Astrocyte (in vitro differentiated cells and primary cell): ENCODE measurements at regions not wholly inside any gene's neighbourhood (a gene's known extent, or its start where the extent isn't known, plus 50 kb on each side); places are given as distances from the start of the nearest gene placed in this dataset.

Experiments used
- DNase-seq: peaks from one replicate; pipeline ENCODE4 v3.0.0-alpha.2; 2010; ENCODE audit warnings: low read depth
- FAIRE-seq: peaks from 2 replicates; lab custom pipeline; 2011; peaks lifted over from hg19 to GRCh38; lab: Jason Lieb, UNC
- H2AFZ ChIP-seq: 2 replicates; pipeline ENCODE4 v1.6.0; 2012; ENCODE audit warnings: low read depth, low read length, inconsistent platforms
- H3K27ac ChIP-seq: 2 replicates; pipeline ENCODE4 v1.5.1; 2011; ENCODE audit warnings: low read depth, low read length, inconsistent platforms
- H3K27me3 ChIP-seq: 2 replicates; pipeline ENCODE4 v1.6.0; 2011; ENCODE audit warnings: low read length, inconsistent platforms; ENCODE audit not compliant: insufficient read depth
- H3K36me3 ChIP-seq: 2 replicates; pipeline ENCODE4 v1.5.1; 2011; ENCODE audit warnings: low read length, inconsistent platforms; ENCODE audit not compliant: insufficient read depth
- H3K4me1 ChIP-seq: 2 replicates; pipeline ENCODE4 v1.5.1; 2011; ENCODE audit warnings: low read length, inconsistent platforms; ENCODE audit not compliant: insufficient read depth
- H3K4me2 ChIP-seq: 2 replicates; pipeline ENCODE4 v1.6.0; 2012; ENCODE audit warnings: low read length, inconsistent platforms
- H3K4me3 ChIP-seq: 2 replicates; pipeline ENCODE4 v1.5.1; 2011; ENCODE audit warnings: low read depth, mild to moderate bottlenecking, low read length, inconsistent platforms; ENCODE audit not compliant: insufficient read depth
- H3K79me2 ChIP-seq: 2 replicates; pipeline ENCODE4 v1.6.0; 2012; ENCODE audit warnings: mild to moderate bottlenecking, low read length, inconsistent platforms; ENCODE audit not compliant: insufficient read depth
- H3K9ac ChIP-seq: 2 replicates; pipeline ENCODE4 v1.6.0; 2012; ENCODE audit warnings: mild to moderate bottlenecking, low read length, inconsistent platforms
- H3K9me3 ChIP-seq: 2 replicates; pipeline ENCODE4 v1.5.1; 2012; ENCODE audit warnings: low read depth, mild to moderate bottlenecking, low read length, inconsistent platforms; ENCODE audit not compliant: insufficient read depth
- H4K20me1 ChIP-seq: 2 replicates; pipeline ENCODE4 v1.6.0; 2012; ENCODE audit warnings: low read length, inconsistent platforms; ENCODE audit not compliant: insufficient read depth
- H3K27ac Mint-ChIP-seq: one replicate; pipeline ENCODE4 v1.8.0; 2021; ENCODE audit warnings: mild to moderate bottlenecking, mixed read lengths; ENCODE audit not compliant: unreplicated experiment
- H3K27me3 Mint-ChIP-seq: one replicate; pipeline ENCODE4 v1.8.0; 2021; ENCODE audit warnings: low read depth, mixed read lengths; ENCODE audit not compliant: unreplicated experiment
- H3K36me3 Mint-ChIP-seq: one replicate; pipeline ENCODE4 v1.8.0; 2021; ENCODE audit warnings: low read depth, mixed read lengths; ENCODE audit not compliant: unreplicated experiment
- H3K4me1 Mint-ChIP-seq: one replicate; pipeline ENCODE4 v1.8.0; 2021; ENCODE audit warnings: low read depth, mixed read lengths; ENCODE audit not compliant: unreplicated experiment
- H3K4me3 Mint-ChIP-seq: one replicate; pipeline ENCODE4 v1.8.0; 2021; ENCODE audit warnings: mild to moderate bottlenecking, moderate library complexity, mixed read lengths; ENCODE audit not compliant: unreplicated experiment
- H3K9me3 Mint-ChIP-seq: one replicate; pipeline ENCODE4 v1.8.0; 2021; ENCODE audit warnings: mild to moderate bottlenecking, mixed read lengths; ENCODE audit not compliant: unreplicated experiment
- EZH2 ChIP-seq: IDR thresholded peaks from 2 replicates; pipeline ENCODE4 v1.6.1; 2012; ENCODE audit warnings: mild to moderate bottlenecking, low read length, inconsistent platforms; ENCODE audit not compliant: insufficient read depth
- TF ChIP-seq, protein P1 (sequence below): IDR thresholded peaks from 2 replicates; pipeline ENCODE4 v1.5.1; 2011; ENCODE audit warnings: low read depth, mild to moderate bottlenecking, inconsistent platforms, low read length, moderate library complexity; ENCODE audit not compliant: insufficient read depth

DNA sequence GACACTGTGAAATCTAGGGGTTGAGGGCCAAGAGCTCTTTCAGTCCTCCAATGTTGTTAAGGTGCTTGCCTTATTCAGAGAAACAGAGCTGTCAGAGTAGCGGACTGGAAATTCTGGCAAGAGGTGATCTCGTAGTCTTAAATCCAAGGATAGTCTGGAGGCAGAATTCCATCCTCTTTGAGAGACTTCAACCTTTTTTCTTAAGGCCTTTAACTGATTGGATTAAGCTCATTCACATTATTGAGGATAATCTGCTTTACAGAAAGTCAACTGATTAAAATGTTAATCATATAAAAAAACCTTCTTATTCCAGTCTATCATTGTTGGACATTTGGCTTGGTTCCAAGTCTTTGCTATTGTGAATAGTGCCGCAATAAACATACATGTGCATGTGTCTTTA is 243.1 kb upstream of the COX7C start:
- Histone ChIP-seq H3K4me2 (no peak overlapping the region), H3K27ac (no peak overlapping the region), H3K27me3 (no peaks in the 10 kb centered on the region), H4K20me1 (no peaks in the 10 kb centered on the region), H2AFZ (no peak overlapping the region), H3K4me3 (no peak overlapping the region), H3K36me3 (no peaks in the 10 kb centered on the region), H3K9ac (no peak overlapping the region), H3K79me2 (no peaks in the 10 kb centered on the region), H3K9me3 (no peaks in the 10 kb centered on the region), H3K4me1 (no peaks in the 10 kb centered on the region)
- Mint-ChIP-seq H3K36me3 (no peaks in the 10 kb centered on the region), H3K27me3 (no peaks in the 10 kb centered on the region), H3K4me3 (no peak overlapping the region), H3K4me1 (no peaks in the 10 kb centered on the region), H3K27ac (no peak overlapping the region), H3K9me3 (peaks cover 5% of the 10 kb centered on the region)
- no peak for DNase-seq
- no peak for FAIRE-seq
- no peak for TF ChIP-seq EZH2
- TF ChIP-seq, protein P1, sequence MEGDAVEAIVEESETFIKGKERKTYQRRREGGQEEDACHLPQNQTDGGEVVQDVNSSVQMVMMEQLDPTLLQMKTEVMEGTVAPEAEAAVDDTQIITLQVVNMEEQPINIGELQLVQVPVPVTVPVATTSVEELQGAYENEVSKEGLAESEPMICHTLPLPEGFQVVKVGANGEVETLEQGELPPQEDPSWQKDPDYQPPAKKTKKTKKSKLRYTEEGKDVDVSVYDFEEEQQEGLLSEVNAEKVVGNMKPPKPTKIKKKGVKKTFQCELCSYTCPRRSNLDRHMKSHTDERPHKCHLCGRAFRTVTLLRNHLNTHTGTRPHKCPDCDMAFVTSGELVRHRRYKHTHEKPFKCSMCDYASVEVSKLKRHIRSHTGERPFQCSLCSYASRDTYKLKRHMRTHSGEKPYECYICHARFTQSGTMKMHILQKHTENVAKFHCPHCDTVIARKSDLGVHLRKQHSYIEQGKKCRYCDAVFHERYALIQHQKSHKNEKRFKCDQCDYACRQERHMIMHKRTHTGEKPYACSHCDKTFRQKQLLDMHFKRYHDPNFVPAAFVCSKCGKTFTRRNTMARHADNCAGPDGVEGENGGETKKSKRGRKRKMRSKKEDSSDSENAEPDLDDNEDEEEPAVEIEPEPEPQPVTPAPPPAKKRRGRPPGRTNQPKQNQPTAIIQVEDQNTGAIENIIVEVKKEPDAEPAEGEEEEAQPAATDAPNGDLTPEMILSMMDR, result no peak

DNA sequence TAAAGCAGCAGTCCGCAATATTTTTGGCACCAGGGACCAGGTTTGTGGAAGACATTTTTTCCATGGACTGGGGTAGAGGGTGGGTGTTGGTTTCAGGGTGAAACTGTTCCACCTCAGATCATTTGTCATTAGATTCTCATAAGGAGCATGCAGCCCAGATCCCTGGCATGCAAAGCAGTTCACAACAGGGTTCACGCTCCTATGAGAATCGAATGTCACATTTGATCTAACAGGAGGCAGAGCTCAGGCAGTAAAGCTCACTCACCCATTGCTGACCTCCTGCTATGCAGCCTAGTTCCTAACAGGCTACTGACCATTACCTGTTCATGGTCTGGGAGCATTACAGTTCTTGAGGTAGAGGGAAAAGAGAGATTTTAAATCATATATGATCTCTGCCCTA is 241.5 kb upstream of the COX7C start:
- TF ChIP-seq, protein P1, result no peak
- TF ChIP-seq EZH2, result no peak

DNA sequence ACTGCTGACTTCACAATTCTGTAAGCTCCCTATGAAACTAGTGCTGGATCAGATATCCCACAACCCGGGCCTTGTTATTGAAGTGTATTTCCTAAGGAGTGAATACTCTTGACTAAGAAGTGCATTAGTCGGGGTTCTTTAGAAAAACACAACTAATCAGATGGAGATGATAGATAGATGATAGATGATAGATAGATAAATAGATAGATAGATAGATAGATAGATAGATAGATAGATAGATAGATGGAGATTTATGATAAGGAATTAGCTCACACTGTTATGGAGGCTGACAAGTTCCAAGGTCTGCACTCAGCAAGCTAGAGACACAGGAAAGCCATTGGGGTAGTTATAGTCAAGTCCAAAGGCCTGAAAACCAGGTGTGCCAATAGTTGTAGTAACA is 214.6 kb upstream of the COX7C start:
- H3K27me3 Mint-ChIP-seq, result no peaks in the 10 kb centered on the region

More for the DNA sequence above, 241.5 kb upstream of the COX7C start:
- no peaks in the 10 kb centered on the region for H3K79me2 ChIP-seq
- H3K4me3 Mint-ChIP-seq, result no peak overlapping the region
- H3K27me3 Mint-ChIP-seq, result no peaks in the 10 kb centered on the region
- no peaks in the 10 kb centered on the region for H3K4me1 Mint-ChIP-seq
- H3K4me3 ChIP-seq, result no peak overlapping the region
- no peak overlapping the region for H3K9ac ChIP-seq
- H4K20me1 ChIP-seq, result no peaks in the 10 kb centered on the region
- peaks cover 5% of the 10 kb centered on the region for H3K9me3 Mint-ChIP-seq
- H3K36me3 ChIP-seq, result no peaks in the 10 kb centered on the region
- no peak for FAIRE-seq
- no peaks in the 10 kb centered on the region for H3K36me3 Mint-ChIP-seq
- no peak overlapping the region for H3K27ac ChIP-seq
- H3K27ac Mint-ChIP-seq, result no peak overlapping the region
- no peak for DNase-seq
- H3K4me1 ChIP-seq, result no peaks in the 10 kb centered on the region
- H3K4me2 ChIP-seq, result no peak overlapping the region
- H2AFZ ChIP-seq, result no peak overlapping the region
- H3K27me3 ChIP-seq, result no peaks in the 10 kb centered on the region
- no peaks in the 10 kb centered on the region for H3K9me3 ChIP-seq

More for the DNA sequence above, 214.6 kb upstream of the COX7C start:
- no peaks in the 10 kb centered on the region for H3K79me2 ChIP-seq
- H3K27ac ChIP-seq, result no peak overlapping the region
- FAIRE-seq (no peak), DNase-seq (no peak)
- no peak overlapping the region for H3K9ac ChIP-seq
- no peak overlapping the region for H3K27ac Mint-ChIP-seq
- TF ChIP-seq EZH2, result no peak
- TF ChIP-seq, protein P1, result no peak
- no peak overlapping the region for H3K4me2 ChIP-seq
- no peaks in the 10 kb centered on the region for H4K20me1 ChIP-seq
- no peaks in the 10 kb centered on the region for H3K36me3 Mint-ChIP-seq
- no peak overlapping the region for H3K4me3 ChIP-seq
- no peak overlapping the region for H3K4me3 Mint-ChIP-seq
- H3K4me1 ChIP-seq, result no peaks in the 10 kb centered on the region
- H3K4me1 Mint-ChIP-seq, result no peaks in the 10 kb centered on the region
- H2AFZ ChIP-seq, result no peak overlapping the region
- no peaks in the 10 kb centered on the region for H3K9me3 Mint-ChIP-seq
- H3K36me3 ChIP-seq, result no peaks in the 10 kb centered on the region
- H3K9me3 ChIP-seq, result no peaks in the 10 kb centered on the region
- no peaks in the 10 kb centered on the region for H3K27me3 ChIP-seq
